Nephron progenitor cell (in vitro differentiated cells): ENCODE measurements at regions not wholly inside any gene's neighbourhood (a gene's known extent, or its start where the extent isn't known, plus 50 kb on each side); places are given as distances from the start of the nearest gene placed in this dataset.

Source experiments
- DNase-seq: peaks from one replicate; pipeline ENCODE4 v3.0.0; 2021
- H3K27ac Mint-ChIP-seq: 2 replicates; pipeline ENCODE4 v1.8.0; 2021; ENCODE audit warnings: mild to moderate bottlenecking, moderate library complexity, mixed read lengths
- H3K27me3 Mint-ChIP-seq: 2 replicates; pipeline ENCODE4 v1.8.0; 2021; ENCODE audit warnings: mild to moderate bottlenecking, low read depth, mixed read lengths; ENCODE audit not compliant: poor library complexity
- H3K36me3 Mint-ChIP-seq: 2 replicates; pipeline ENCODE4 v1.8.0; 2021; ENCODE audit warnings: low read depth, mixed read lengths
- H3K4me1 Mint-ChIP-seq: 2 replicates; pipeline ENCODE4 v1.8.0; 2021; ENCODE audit warnings: mixed read lengths
- H3K4me3 Mint-ChIP-seq: 2 replicates; pipeline ENCODE4 v1.8.0; 2021; ENCODE audit warnings: mild to moderate bottlenecking, moderate library complexity, mixed read lengths
- H3K9me3 Mint-ChIP-seq: 2 replicates; pipeline ENCODE4 v1.8.0; 2021; ENCODE audit warnings: mild to moderate bottlenecking, moderate library complexity, mixed read lengths
- TF ChIP-seq, protein P1 (sequence below): fragments of 200-600 bp; sonication (generic); IDR thresholded peaks from 2 replicates; pipeline ENCODE4 v1.5.0; 2021; ENCODE audit warnings: antibody characterized with exemption

- no peak overlapping the region for H3K27ac Mint-ChIP-seq
- H3K4me3 Mint-ChIP-seq = no peak overlapping the region
- no peaks in the 10 kb centered on the region for H3K27me3 Mint-ChIP-seq
- no peak for DNase-seq
- peaks cover 4% of the 10 kb centered on the region for H3K36me3 Mint-ChIP-seq
- H3K9me3 Mint-ChIP-seq = no peaks in the 10 kb centered on the region
- H3K4me1 Mint-ChIP-seq = no peaks in the 10 kb centered on the region
- TF ChIP-seq, protein P1, sequence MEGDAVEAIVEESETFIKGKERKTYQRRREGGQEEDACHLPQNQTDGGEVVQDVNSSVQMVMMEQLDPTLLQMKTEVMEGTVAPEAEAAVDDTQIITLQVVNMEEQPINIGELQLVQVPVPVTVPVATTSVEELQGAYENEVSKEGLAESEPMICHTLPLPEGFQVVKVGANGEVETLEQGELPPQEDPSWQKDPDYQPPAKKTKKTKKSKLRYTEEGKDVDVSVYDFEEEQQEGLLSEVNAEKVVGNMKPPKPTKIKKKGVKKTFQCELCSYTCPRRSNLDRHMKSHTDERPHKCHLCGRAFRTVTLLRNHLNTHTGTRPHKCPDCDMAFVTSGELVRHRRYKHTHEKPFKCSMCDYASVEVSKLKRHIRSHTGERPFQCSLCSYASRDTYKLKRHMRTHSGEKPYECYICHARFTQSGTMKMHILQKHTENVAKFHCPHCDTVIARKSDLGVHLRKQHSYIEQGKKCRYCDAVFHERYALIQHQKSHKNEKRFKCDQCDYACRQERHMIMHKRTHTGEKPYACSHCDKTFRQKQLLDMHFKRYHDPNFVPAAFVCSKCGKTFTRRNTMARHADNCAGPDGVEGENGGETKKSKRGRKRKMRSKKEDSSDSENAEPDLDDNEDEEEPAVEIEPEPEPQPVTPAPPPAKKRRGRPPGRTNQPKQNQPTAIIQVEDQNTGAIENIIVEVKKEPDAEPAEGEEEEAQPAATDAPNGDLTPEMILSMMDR = no peak
These were observed 406.3 kb upstream of the PIK3C3 start for GRCh38 chr18:41548521-41549260.

- Mint-ChIP-seq H3K27ac (no peak overlapping the region), H3K36me3 (peaks cover 4% of the 10 kb centered on the region), H3K4me3 (no peak overlapping the region), H3K9me3 (no peaks in the 10 kb centered on the region), H3K4me1 (peaks cover 5% of the 10 kb centered on the region), H3K27me3 (peaks cover 3% of the 10 kb centered on the region)
- DNase-seq = no peak
- TF ChIP-seq, protein P1 = no peak
These were observed 409.7 kb upstream of the PIK3C3 start for GRCh38 chr18:41545091-41545888.

GRCh38 chr18:41543815-41544214 lies 411.2 kb upstream of the PIK3C3 start:
- DNase-seq = no peak
- peaks cover 9% of the 10 kb centered on the region for H3K4me1 Mint-ChIP-seq
- H3K4me3 Mint-ChIP-seq = no peak overlapping the region

GRCh38 chr18:41540237-41540871 lies 414.7 kb upstream of the PIK3C3 start:
- Mint-ChIP-seq H3K27me3 (peaks cover 3% of the 10 kb centered on the region), H3K4me3 (no peak overlapping the region), H3K4me1 (peaks cover 17% of the 10 kb centered on the region), H3K9me3 (peaks cover 5% of the 10 kb centered on the region), H3K36me3 (peaks cover 25% of the 10 kb centered on the region), H3K27ac (peak overlapping the region; percentile 50)
- DNase-seq = no peak
- TF ChIP-seq, protein P1 = no peak

More at GRCh38 chr18:41543815-41544214, 411.2 kb upstream of the PIK3C3 start:
- no peak overlapping the region for H3K27ac Mint-ChIP-seq
- TF ChIP-seq, protein P1 = no peak
- H3K36me3 Mint-ChIP-seq = no peaks in the 10 kb centered on the region
- H3K9me3 Mint-ChIP-seq = no peaks in the 10 kb centered on the region
- H3K27me3 Mint-ChIP-seq = peaks cover 3% of the 10 kb centered on the region

- Mint-ChIP-seq H3K27me3 (peaks cover 3% of the 10 kb centered on the region), H3K4me3 (no peak overlapping the region), H3K27ac (no peak overlapping the region), H3K36me3 (peaks cover 25% of the 10 kb centered on the region), H3K4me1 (peaks cover 17% of the 10 kb centered on the region), H3K9me3 (peaks cover 5% of the 10 kb centered on the region)
- no peak for DNase-seq
- TF ChIP-seq, protein P1 = no peak
These were observed 416.3 kb upstream of the PIK3C3 start for GRCh38 chr18:41538751-41539150.
